Mesenchymal stem cell (in vitro differentiated cells and primary cell): ENCODE measurements at regions not wholly inside any gene's neighbourhood (a gene's known extent, or its start where the extent isn't known, plus 50 kb on each side); places are given as distances from the start of the nearest gene placed in this dataset.

Source experiments
- DNase-seq: peaks from one replicate; pipeline ENCODE4 v3.0.0-alpha.2; 2013
- H2AFZ ChIP-seq: one replicate; pipeline ENCODE4 v1.6.1; 2013; ENCODE audit warnings: low read depth, mild to moderate bottlenecking, control low read depth, inconsistent platforms, low read length, moderate library complexity
- H2AK5ac ChIP-seq: 2 replicates; pipeline ENCODE4 v1.6.1; 2013; ENCODE audit warnings: low read length, moderate library complexity, mild to moderate bottlenecking, inconsistent platforms; ENCODE audit not compliant: severe bottlenecking
- H2BK120ac ChIP-seq: one replicate; pipeline ENCODE4 v1.6.1; 2013; ENCODE audit warnings: low read depth, mild to moderate bottlenecking, inconsistent platforms, low read length, moderate library complexity
- H2BK12ac ChIP-seq, 2 experiments: one replicate each; pipeline ENCODE4 v1.6.1; 2013; ENCODE audit warnings: inconsistent platforms in 2 of 2, low read length in 2 of 2, mild to moderate bottlenecking in 2 of 2, moderate library complexity in 2 of 2, control low read depth in 1 of 2
- H2BK15ac ChIP-seq: one replicate; pipeline ENCODE4 v1.6.1; 2013; ENCODE audit warnings: mild to moderate bottlenecking, low read depth, inconsistent platforms; ENCODE audit not compliant: poor library complexity, severe bottlenecking
- H2BK5ac ChIP-seq: 2 replicates; pipeline ENCODE4 v1.6.1; 2013; ENCODE audit warnings: low read depth, mild to moderate bottlenecking, low read length, control low read depth, inconsistent platforms; ENCODE audit not compliant: poor library complexity, severe bottlenecking
- H3K14ac ChIP-seq, 2 experiments: one replicate each; pipeline ENCODE4 v1.6.1; 2013; ENCODE audit warnings: inconsistent platforms in 2 of 2, low read length in 2 of 2, control low read depth in 1 of 2, mild to moderate bottlenecking in 1 of 2, moderate library complexity in 1 of 2
- H3K18ac ChIP-seq, 2 experiments: one replicate each; pipeline ENCODE4 v1.6.1; 2013; ENCODE audit warnings: inconsistent platforms in 2 of 2, low read length in 2 of 2, control low read depth in 1 of 2, low read depth in 1 of 2, mild to moderate bottlenecking in 1 of 2
- H3K23ac ChIP-seq, 2 experiments: one replicate each; pipeline ENCODE4 v1.6.1; 2013; ENCODE audit warnings: inconsistent platforms in 2 of 2, low read length in 2 of 2, mild to moderate bottlenecking in 2 of 2, moderate library complexity in 2 of 2, control low read depth in 1 of 2
- H3K27ac ChIP-seq: 2 replicates; pipeline ENCODE4 v1.5.1; 2013; ENCODE audit warnings: mild to moderate bottlenecking, moderate library complexity, low read length, control low read depth, inconsistent platforms; ENCODE audit not compliant: poor library complexity, severe bottlenecking
- H3K27me3 ChIP-seq, 2 experiments: 2 replicates each; pipeline versions ENCODE4 v1.6.1 to v1.7.0; 2013; ENCODE audit warnings: low read length in 2 of 2, mild to moderate bottlenecking in 2 of 2, moderate library complexity in 2 of 2, control low read depth in 1 of 2, inconsistent platforms in 1 of 2; ENCODE audit not compliant: control insufficient read depth in 1 of 2, insufficient read depth in 1 of 2
- H3K36me3 ChIP-seq, 2 experiments: 2 replicates each; pipeline versions ENCODE4 v1.6.1 to v1.7.0; 2013; ENCODE audit warnings: low read length in 2 of 2, control low read depth in 1 of 2, inconsistent platforms in 1 of 2, low read depth in 1 of 2, mild to moderate bottlenecking in 1 of 2; ENCODE audit not compliant: insufficient read depth in 2 of 2, control insufficient read depth in 1 of 2
- H3K4ac ChIP-seq, 2 experiments: one replicate each; pipeline ENCODE4 v1.6.1; 2013; ENCODE audit warnings: inconsistent platforms in 2 of 2, low read length in 2 of 2, mild to moderate bottlenecking in 2 of 2, moderate library complexity in 2 of 2, control low read depth in 1 of 2, low read depth in 1 of 2
- H3K4me1 ChIP-seq: 2 replicates; pipeline ENCODE4 v1.6.1; 2013; ENCODE audit warnings: low read depth, low read length, control low read depth; ENCODE audit not compliant: control insufficient read depth, insufficient read depth
- H3K4me2 ChIP-seq: 2 replicates; pipeline ENCODE4 v1.6.1; 2013; ENCODE audit warnings: low read length, mild to moderate bottlenecking, inconsistent platforms; ENCODE audit not compliant: poor library complexity, severe bottlenecking
- H3K4me3 ChIP-seq, 2 experiments: 2 replicates each; pipeline versions ENCODE4 v1.5.1 to v1.7.0; 2013; ENCODE audit warnings: low read length in 2 of 2, mild to moderate bottlenecking in 2 of 2, control low read depth in 1 of 2, low read depth in 1 of 2; ENCODE audit not compliant: insufficient read depth in 1 of 2
- H3K79me1 ChIP-seq: replicated peaks from 2 replicates; pipeline ENCODE4 v1.6.1; 2013; ENCODE audit warnings: mild to moderate bottlenecking, control low read depth, low read length, inconsistent platforms; ENCODE audit not compliant: poor library complexity, severe bottlenecking
- H3K9ac ChIP-seq: 2 replicates; pipeline ENCODE4 v1.7.0; 2013; ENCODE audit warnings: mild to moderate bottlenecking, low read length, moderate library complexity
- H3K9me3 ChIP-seq: 2 replicates; pipeline ENCODE4 v1.7.0; 2013; ENCODE audit warnings: mild to moderate bottlenecking, low read length; ENCODE audit not compliant: control insufficient read depth
- H4K8ac ChIP-seq: one replicate; pipeline ENCODE4 v1.6.1; 2013; ENCODE audit warnings: inconsistent platforms, mild to moderate bottlenecking, low read length, moderate library complexity
- H4K91ac ChIP-seq: one replicate; pipeline ENCODE4 v1.6.1; 2013; ENCODE audit warnings: mild to moderate bottlenecking, low read length, inconsistent platforms
- WGBS: methylation state at CpG from one replicate; pipeline ENCODE4 v1.1.7; 2013; ENCODE audit warnings: mixed read lengths; 5-methylcytosine and 5-hydroxymethylcytosine counted together

DNA sequence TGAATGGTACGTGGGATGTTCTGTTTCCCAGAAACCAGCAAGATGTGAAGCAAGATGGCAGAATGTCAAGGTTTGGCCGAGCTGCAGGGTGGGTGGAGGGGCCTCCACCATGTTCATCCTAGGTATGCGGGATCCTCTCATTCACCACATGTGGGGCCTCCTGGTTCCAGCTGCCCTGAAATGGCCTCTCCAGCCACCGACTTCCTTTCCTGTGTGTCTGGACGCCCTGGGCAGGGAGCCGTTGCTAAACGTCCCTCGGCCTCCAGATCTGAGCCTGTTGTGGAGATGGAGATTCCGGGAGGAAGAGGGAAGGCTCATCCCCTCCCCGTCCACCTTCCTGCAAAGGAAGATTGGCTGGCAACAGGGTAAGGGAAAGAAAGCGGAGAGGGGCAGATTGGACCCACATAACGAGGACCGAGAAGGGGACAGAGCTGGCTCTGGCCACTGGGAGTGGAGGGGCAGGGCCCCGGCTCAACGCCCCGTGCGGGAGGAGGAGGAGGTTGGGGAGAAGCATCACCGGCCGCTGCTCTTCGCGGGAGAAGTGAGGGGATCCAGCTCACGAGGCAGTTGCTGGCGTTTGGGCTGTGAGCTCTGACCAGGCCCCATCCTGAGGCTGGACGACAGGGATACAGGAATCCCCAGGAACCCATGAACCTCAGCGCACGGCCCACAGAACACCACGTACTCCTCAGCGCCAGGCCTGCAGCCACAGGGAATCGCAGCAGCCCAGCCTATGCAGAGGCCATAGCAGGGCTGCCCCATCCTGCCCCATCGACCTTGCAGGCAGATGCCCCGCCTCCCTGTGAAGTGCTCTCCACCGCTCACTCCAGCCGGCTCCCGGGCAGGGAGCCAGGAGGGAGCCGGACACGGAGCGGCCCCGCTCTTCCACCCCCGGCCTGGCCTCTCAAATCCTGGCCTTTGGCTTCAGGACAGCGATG lies 98.3 kb downstream of the FOXL3 start:
- Histone ChIP-seq H2BK12ac (no peak overlapping the region), H3K23ac (no peak overlapping the region), H2AFZ (no peak overlapping the region), H3K27me3 (peaks cover 10% of the 10 kb centered on the region in 2 experiments), H4K91ac (no peak overlapping the region), H2AK5ac (no peak overlapping the region), H3K4ac (no peak overlapping the region), H3K9me3 (peaks cover 19% of the 10 kb centered on the region), H3K4me1 (peaks cover 5% of the 10 kb centered on the region), H3K4me2 (no peak overlapping the region), H3K14ac (no peak overlapping the region), H3K36me3 (no peaks in the 10 kb centered on the region), H2BK15ac (no peak overlapping the region), H3K9ac (no peak overlapping the region), H3K4me3 (no peak overlapping the region), H3K18ac (no peak overlapping the region), H2BK5ac (no peak overlapping the region), H3K79me1 (no peaks in the 10 kb centered on the region), H4K8ac (no peak overlapping the region), H3K27ac (no peak overlapping the region), H2BK120ac (no peak overlapping the region)
- WGBS: 83% methylated on average over 40 of the region's 40 CpGs
- no peak for DNase-seq

DNA sequence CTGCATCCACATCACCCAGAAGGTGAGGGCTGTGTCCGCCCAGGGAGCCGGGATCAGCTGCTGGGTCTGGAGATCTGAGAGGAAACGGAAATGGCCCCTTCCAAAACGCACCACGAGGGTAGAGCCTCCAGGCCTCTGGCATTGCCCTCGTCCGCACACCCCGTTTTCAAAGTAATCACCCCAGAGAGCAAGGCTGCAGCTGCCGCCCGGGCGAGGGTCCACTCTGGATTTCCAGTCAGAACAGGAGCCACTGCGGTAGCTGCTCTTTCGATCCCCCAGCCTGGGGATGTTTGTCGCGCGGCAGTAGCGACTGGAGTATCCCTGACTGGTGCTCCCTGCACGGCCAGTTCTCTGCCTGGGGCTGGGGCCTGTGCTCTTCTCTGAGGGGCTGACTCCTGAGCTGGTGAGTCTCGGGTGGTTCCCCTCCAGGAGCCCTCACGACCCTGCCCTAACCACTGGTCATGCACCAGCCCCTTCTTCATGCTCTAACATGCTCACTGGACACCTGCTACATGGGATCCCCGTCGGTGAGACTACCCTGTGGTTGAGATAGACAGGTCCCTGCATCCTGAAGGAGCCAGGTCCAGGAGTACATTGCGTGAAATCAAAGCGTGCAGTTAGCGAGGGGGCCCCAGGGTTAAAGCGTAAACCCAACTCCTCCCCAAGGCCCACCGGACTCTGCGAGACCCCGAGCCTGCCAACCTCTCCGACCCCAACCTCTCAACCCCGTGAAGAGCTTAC lies 99.2 kb downstream of the FOXL3 start:
- H2AK5ac ChIP-seq: no peak overlapping the region
- H4K91ac ChIP-seq: no peak overlapping the region
- no peaks in the 10 kb centered on the region for H3K36me3 ChIP-seq
- no peaks in the 10 kb centered on the region for H3K79me1 ChIP-seq
- no peak overlapping the region for H2AFZ ChIP-seq
- no peak for DNase-seq
- H3K9me3 ChIP-seq: peaks cover 16% of the 10 kb centered on the region
- no peak overlapping the region for H3K9ac ChIP-seq
- no peak overlapping the region for H2BK15ac ChIP-seq
- no peak overlapping the region for H3K23ac ChIP-seq
- H3K4me1 ChIP-seq: peaks cover 5% of the 10 kb centered on the region
- no peak overlapping the region for H3K27ac ChIP-seq
- H3K4ac ChIP-seq: no peak overlapping the region
- no peak overlapping the region for H3K4me2 ChIP-seq
- H4K8ac ChIP-seq: no peak overlapping the region
- H3K14ac ChIP-seq: no peak overlapping the region
- WGBS: 92% methylated on average over 31 of the region's 31 CpGs
- no peak overlapping the region for H2BK120ac ChIP-seq
- no peak overlapping the region for H2BK5ac ChIP-seq
- peaks cover 4 to 10% of the 10 kb centered on the region in 2 experiments for H3K27me3 ChIP-seq
- no peak overlapping the region for H2BK12ac ChIP-seq
- H3K18ac ChIP-seq: no peak overlapping the region
- H3K4me3 ChIP-seq: no peak overlapping the region

DNA sequence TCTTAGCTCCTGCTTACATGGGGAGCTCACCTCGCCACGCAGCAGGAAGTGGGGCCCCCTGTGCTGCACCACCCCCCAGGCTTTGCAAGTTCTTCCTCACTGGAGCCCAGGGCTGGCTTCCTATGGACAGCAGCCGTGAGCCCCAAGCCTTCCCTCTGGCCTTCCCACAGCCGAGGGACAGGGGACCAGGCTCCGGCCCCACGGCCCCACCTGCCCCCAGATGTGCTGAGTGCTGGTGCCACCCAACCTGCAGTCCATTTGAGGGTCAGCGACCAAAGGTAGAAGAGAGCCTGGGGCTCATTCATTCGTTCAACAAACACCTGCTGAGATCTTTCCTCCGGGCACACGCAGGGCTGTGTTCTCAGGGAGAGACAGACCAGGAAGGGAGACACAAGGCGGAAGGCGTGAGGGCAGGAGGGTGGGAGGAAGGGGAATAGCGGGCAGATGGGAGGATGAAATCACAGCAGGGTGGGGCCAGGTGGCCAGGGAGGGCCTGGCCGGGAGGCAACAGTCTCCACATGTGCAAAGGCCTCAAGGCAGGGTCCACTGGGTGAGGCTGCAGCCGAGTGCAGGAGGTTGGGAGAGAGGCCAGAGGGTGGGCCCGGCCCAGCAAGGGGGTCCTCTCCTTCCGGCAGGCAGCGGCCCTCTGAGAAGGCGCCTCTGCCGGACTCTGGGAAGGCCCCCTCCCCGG lies 100.1 kb downstream of the FOXL3 start:
- Histone ChIP-seq H3K18ac (no peak overlapping the region), H2AK5ac (no peak overlapping the region), H3K27ac (no peak overlapping the region), H3K36me3 (no peaks in the 10 kb centered on the region), H3K27me3 (peaks cover 0 to 6% of the 10 kb centered on the region in 2 experiments), H3K9me3 (peaks cover 10% of the 10 kb centered on the region), H2BK15ac (no peak overlapping the region), H3K23ac (no peak overlapping the region), H3K4ac (no peak overlapping the region), H3K9ac (no peak overlapping the region), H2BK5ac (no peak overlapping the region), H3K79me1 (no peaks in the 10 kb centered on the region), H3K4me3 (no peak overlapping the region), H2BK120ac (no peak overlapping the region), H4K8ac (no peak overlapping the region), H2BK12ac (no peak overlapping the region), H2AFZ (no peak overlapping the region), H3K4me2 (no peak overlapping the region), H3K4me1 (peaks cover 5% of the 10 kb centered on the region), H3K14ac (no peak overlapping the region), H4K91ac (no peak overlapping the region)
- no peak for DNase-seq
- WGBS: 87% methylated on average over 21 of the region's 21 CpGs
